B cell (primary cell): ENCODE measurements at regions not wholly inside any gene's neighbourhood (a gene's known extent, or its start where the extent isn't known, plus 50 kb on each side); places are given as distances from the start of the nearest gene placed in this dataset.

Source experiments
- CTCF ChIP-seq: fragments of 200-600 bp; IDR thresholded peaks from one replicate; pipeline ENCODE4 v1.8.0; 2022; ENCODE audit warnings: antibody characterized with exemption, mild to moderate bottlenecking
- EZH2 ChIP-seq: IDR thresholded peaks from 2 replicates; pipeline ENCODE4 v1.6.1; 2012; ENCODE audit warnings: borderline replicate concordance, low read depth, mild to moderate bottlenecking, moderate library complexity, low read length; ENCODE audit not compliant: insufficient read depth, poor library complexity, severe bottlenecking

GRCh38 chr1:199163670-199164069, 524.8 kb downstream of the PTPRC start:
- TF ChIP-seq CTCF (no peak), EZH2 (no peak)
